Right forelimb (tissue), 1 donor: ENCODE measurements at regions not wholly inside any gene's neighbourhood (a gene's known extent, or its start where the extent isn't known, plus 50 kb on each side); places are given as distances from the start of the nearest gene placed in this dataset.

Experiments
- DNase-seq: peaks from one replicate; pipeline ENCODE4 v3.0.0-alpha.2; 2018

DNA sequence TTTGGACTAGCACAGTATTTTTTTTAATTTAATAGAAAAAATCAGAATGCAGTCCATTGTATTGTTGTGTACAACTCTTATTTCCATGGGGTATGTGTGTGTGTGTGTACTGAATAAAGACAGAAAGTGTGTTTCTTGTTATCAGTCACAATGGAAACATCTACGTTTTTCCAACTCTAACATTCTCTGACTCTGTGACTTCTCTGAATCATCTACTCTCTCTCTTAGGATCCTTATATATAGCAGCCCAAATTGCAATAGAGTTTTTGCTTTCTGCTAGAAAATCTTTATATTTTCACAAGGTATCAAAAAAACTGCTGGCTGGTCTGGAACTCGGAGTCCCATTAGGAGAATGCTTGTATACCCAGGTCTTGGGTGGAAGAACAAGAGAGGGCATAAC lies 138.9 kb upstream of the ARID2 start:
- DNase-seq, result no peak

DNA sequence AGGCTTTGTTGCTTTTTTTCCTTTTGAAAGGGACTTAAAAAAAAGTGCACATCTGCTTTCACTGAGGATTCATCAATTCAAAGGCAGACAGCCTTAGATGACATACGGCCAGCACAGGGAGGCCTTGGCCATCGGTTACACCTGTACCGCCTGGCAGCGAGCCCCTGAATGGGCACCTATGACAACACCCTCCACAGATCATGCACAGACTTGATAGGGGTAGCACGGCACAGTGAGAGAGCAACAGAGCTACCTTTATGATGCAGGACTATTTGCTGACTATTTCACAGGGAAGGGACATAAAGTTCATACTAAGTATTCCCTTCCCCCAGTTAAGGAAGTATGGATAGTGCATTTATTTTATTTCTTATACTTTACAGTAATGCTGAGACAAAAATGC lies 137.9 kb upstream of the ARID2 start:
- no peak for DNase-seq

DNA sequence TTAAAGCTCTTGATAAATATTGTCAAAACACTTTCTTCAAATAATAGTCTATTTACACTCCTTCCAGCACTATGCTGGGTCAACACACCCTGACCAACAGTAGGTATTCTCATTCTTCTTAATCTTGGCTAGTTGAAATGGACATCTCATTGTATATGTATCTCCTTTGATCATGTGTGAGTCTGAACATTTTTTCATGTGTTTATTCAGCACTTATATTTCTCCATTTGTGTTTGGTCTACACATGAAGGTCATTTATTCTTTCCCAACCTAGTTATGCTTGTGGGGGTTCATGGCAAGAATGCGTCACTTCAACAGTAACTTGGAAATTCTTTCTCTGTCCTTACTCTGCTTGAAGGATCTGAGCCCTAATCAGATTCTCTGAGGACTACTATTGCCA lies 133.1 kb upstream of the ARID2 start:
- no peak for DNase-seq

DNA sequence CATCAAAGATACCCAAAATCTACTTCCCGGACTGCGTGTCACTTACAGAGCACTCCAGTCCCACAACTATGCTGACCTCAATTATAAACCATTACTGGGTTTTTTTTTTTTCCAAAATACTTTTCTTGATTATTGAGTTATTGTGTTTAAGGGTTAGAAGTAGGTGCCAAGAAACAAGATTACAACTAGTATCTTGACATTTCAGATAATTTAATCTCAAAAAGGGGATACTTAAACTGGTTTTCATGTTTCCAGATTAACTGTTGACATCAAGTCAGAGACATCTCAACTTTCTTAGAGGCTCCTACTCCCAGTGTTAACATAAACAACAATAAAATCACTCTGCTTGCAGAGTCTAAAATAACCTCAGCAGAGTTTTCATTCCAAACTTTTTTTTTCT lies 131.2 kb upstream of the ARID2 start:
- no peak for DNase-seq

DNA sequence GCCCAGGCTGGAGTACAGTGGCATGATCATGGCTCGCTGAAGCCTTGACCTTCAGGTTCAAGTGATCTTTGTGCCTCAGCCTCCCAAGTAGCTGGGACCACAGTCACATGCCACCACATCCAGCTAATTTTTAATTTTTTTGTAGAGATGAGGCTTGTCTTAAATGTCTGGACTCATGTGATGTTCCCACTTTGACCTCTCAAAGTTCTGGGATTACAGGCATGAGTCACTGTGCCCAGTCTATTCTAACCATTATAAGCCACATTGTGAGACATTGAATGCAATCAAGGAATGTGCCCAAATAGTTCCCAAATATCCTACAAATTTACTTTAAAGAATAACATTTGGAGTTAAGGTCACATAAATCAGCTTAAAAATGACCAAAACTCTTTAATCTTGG lies 130.7 kb upstream of the ARID2 start:
- no peak for DNase-seq

DNA sequence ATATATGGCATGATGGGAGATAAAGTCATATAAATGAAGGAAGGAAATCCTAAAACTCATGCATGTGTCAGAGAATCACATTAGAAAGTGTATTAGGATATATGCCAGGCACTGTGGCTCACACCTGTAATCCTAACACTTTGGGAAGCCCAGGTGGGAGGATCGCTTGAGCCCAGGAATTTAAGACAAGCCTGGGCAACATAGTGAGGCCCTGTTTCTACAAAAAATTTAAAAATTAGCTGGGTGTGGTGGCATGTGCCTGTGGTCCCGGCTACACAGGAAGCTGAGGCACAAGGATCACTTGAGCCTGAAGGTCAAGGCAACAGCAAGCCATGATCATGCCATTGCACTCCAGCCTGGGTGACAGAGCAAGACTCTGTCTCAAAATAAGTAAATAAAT lies 130.3 kb upstream of the ARID2 start:
- DNase-seq, result no peak

DNA sequence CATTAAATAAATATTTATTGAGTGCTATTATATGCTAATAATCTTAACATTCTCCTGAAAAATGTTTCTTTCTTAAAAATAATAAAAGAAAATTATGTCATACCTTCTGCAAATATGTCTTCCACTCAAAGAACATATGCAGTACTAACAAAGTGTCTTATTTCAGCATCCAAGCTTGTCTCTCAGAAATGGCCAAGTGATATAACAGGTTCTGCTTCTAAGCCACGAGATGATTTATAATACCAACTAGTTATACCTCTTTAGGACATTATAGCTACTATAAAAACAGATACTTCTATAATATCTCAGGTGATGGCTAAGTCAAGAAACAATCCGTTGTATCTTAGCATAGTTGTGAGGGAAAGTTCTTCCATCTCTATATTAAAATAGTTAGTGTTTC lies 128.1 kb upstream of the ARID2 start:
- DNase-seq, result no peak

DNA sequence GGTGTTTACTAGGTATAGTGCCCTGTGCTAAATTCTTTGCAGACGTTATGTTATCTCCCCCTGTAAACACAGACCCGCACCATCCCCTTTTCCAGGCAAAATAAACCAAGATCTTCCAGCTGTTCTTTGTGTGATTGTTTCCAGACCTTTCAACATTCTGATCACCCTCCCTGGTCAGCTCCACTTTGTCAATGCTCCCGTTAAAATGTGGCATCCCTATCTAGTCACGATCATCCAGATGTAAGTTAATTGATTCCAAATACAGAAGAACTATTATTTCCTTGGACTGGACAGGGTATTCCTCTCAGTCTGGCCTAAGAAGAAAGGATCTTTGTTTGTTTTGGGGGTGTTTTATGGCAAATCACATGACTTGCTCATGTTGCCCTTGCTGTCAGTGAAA lies 127.6 kb upstream of the ARID2 start:
- no peak for DNase-seq

DNA sequence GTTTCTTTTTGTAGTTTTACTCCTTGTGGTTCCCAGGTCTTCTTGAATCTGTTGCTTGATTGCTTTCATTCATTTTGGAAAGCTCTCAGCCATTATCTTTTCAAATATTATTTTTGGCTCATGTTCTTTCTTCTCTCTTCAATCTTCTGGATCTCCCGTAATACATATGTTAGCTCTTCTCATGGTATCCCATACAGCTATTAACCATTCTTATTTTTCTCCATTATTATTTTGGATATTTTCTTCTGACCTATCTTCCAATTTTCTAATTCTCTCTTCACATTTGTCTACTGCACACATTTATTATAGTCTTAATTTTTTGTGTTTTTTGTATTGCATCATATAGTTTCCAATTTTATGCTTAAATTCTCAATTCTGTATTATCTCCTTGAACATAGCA lies 123.9 kb upstream of the ARID2 start:
- no peak for DNase-seq

DNA sequence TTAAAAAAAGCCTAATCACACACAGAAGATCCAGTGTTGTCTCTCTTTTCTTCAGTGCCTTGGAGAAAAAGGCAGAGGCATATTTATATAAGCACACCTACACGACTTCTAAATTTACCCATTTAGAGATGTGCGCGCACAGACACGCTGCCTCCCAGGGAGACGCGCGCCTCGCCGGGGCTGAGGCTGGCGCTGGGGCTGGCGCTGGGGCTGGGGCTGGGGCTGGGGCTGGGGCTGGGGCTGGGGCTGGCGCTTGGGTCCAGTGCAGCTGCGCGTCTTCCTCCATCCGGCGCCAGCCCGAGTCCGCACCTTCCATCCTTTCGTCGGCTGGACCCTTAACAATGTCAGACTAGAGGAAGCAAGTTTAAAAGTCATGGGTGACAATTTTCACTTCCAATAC lies 118.4 kb upstream of the ARID2 start:
- no peak for DNase-seq

DNA sequence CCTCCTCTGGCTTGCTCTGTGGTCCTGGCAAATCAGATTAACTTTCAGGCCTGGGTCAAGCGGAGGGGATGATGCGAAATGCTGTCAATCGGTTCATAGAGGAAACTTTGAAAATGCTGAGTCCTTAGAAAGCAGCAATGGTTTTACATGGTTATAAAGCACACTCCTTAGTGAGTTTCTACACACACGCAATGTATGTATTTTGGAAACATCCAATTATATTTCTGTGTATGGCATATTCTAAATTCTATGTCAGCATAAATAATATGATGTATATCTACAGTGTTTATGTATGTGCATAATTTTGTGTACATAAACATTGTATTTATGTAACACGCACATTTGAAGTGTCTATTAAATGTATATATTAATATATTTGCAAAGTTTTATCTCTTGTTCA lies 118.0 kb upstream of the ARID2 start:
- no peak for DNase-seq

DNA sequence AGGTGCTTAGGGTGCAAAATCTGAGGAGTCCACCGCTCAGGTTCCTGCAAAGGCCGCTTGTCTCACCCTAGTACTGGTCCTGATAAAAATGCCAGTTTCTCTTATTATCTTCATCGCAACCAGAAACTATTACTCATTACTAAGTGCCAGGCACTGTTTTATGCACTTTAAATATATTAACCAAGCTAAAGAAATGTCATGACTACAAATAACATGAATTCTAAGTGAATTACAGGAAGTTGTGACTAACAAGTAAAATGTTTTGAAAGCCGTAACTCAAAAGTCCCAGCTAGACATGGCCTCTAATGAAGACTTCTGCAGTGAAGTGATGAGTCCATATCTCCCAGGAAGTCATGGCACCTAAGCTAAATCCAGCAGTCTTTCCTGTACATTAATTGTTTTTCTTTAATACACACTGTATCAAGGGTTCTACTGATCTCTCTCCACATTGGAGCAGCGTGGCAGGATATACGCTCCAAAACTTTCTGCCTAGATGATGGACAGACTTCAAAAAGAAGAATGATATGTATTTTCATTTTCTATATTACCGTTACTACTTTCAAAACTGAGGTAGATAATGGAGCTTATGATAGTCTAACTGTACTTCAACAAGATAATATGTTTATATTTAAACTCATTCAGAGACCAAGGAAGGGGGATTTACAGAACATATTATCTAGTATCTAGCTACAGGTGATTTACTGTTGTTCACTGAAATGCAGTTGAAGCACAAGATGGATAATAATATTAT lies 117.3 kb upstream of the ARID2 start:
- no peak for DNase-seq

DNA sequence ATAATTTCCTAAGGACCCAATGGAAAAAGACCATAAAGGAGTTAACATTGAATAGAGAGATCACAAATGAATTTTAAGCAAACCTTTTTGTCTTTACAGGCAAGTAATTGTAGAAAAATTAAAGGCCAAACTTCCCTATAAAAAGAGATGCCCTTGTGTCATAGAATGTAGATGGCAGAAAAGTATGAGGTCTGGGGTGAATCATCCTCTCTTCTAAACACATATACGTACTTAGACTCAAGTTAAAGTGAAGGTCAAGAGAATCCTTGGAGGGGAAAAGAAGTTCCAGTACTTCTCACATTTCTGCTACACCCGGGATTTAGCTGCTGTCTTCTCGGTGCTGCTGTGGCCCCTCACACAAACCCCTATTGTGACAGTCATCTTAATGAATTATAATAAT lies 116.2 kb upstream of the ARID2 start:
- DNase-seq, result no peak

DNA sequence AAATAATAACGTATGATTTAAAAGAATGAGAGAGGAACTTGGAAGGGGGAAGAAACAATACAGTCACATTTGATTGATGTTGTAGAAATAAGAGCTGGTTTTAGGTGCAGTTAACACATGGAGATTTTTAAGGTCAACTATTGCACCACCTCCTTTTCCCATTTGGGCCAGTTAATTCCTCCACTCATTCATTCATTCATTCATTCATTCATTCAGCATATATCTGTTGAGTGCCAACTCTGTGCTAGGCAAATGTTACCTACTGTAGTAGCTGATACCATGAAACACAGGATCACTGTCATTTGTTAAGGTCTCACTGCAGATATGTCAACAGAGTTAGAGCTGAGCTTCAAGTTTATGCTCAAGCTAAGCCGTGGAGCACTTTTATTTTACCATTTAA lies 115.7 kb upstream of the ARID2 start:
- no peak for DNase-seq

DNA sequence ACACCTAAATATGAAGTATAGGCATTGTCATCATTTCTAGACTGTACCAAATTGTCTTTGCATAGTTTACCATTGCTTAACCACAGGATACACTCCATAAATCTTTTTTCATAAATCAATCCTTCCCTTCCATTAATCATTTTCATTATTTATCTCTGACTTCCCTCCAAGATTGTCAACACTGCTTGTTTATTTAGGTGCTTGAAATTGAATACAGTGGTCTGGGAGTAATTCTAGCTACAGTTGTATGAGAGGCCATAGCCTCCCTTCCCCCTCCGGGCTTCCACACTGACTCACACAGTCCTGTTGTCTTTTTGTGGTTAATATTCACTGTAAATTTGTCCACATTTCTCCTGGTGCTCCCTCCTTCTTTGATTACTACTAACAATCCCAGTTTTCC lies 114.2 kb upstream of the ARID2 start:
- DNase-seq, result no peak

DNA sequence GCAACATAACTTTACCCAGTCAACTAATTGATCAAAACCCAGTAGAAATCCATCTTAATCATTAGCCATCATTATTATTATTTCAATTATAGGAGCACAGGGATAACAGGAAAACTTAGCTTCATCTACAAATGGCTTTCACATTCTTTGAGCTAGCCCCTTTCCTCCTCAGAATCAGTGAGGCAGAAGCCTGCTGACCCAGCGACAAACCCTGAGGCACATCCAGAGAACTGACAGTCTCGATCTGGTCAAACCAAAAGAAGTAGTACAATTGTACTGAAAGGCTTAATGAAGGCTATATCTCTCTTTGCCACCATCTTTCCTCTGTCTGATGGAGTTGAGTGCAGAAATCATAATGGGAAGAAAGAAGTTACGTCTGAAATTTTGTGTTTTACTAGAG lies 109.8 kb upstream of the ARID2 start:
- no peak for DNase-seq

DNA sequence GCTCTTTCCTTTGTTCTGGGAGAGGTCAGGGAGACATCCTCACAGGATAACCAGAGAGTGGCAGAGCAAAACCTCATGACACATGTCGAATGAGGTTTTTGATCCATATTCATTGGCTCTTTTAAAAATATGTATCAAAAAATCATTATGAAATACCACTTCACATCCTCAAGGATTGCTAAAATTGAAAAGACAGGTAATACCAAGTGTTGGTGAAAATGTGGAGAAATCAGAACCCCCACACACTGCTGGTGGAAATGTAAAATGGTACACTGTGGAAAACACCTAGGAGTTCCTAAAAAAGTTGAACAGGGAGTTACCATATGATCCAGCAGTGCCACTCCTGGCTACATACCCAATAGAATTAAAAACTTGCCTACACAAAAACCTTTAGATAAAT lies 107.8 kb upstream of the ARID2 start:
- DNase-seq, result no peak

DNA sequence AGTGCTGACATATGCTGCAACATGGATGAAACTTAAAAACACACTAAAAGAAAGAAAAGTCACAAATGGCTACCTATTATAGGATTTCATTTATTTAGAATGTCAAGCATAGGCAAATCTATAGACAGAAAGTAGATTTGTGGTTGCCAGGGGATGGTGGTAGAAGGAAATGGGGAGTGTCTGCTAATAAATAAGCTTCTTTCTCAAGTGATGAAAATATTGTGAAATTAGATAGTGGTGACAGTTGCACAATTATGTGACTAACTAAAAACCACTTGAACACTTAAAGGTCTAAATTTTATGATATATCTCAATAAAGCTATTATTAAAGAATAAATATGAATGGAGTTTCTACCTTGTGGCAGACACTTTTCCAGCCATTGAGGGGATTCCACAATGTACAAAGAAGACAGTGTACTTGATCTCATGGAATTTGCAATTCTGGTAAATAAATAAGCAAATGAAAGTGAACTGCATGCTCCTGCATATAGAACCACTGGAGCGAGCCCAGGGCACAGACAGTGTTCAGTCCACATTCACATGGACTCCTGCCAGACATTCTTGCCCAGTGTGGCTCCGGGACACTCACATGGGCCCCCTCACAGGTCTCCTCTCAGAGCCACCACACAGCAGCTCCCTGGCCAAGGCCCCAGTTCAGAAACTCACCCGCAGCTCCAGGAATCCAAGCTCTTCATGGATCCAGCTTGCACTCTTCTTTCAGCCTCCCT lies 107.1 kb upstream of the ARID2 start:
- DNase-seq, result no peak

DNA sequence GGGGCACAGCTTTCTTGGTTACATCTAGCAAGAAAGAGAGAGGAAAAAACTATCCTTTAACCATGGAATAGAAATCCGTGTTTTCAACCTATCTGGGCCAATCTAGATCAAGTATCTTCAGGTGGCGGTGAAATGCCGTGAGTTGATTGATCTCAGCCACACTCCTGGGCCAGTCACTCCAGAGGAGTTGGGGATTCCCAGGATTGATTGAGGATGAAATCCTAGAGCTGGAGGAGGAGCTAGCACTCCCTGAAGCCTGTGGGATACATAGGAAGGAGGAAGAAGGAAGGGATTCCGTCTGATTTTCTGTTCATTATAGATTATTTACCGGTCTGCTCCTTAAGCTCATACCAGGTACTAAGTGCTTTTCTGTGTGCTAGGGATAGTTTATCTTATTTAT lies 106.3 kb upstream of the ARID2 start:
- DNase-seq, result no peak

DNA sequence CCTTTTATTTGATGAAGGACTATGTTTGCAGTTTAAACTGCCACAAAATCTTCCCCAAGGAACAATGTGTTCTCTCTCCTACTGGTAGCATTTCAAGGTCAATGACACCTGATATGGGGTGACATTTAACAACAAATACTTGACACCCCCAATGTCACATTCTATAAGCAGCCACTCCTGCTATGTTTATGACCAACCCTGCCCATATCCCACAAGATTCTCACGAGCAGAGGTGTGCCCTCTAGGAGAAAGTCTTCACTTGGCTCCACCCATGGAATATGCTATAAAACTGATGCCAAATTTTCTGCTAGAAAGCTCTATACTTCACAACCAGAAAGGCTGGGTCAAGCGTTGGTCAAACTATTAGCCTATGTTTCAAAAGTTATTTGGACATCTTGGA lies 105.6 kb upstream of the ARID2 start:
- no peak for DNase-seq

DNA sequence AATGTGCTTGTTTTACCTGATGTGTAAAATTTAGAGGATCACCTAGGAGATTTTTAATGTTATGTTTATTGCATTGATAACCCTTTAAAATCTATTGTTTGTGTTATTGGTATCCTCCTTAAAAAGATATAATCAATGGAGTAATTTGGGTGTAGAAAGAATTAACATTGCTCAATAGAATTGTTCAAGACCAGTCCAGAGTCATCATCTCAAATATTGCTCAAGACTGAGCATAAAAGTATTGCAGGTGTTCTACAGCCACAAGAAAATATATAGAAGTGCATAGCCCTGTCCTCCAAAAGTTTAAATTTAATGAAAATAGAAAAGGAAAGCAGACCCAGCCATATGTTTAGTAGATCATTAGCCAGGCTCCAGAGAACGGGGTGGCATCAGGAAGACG lies 102.5 kb upstream of the ARID2 start:
- no peak for DNase-seq

DNA sequence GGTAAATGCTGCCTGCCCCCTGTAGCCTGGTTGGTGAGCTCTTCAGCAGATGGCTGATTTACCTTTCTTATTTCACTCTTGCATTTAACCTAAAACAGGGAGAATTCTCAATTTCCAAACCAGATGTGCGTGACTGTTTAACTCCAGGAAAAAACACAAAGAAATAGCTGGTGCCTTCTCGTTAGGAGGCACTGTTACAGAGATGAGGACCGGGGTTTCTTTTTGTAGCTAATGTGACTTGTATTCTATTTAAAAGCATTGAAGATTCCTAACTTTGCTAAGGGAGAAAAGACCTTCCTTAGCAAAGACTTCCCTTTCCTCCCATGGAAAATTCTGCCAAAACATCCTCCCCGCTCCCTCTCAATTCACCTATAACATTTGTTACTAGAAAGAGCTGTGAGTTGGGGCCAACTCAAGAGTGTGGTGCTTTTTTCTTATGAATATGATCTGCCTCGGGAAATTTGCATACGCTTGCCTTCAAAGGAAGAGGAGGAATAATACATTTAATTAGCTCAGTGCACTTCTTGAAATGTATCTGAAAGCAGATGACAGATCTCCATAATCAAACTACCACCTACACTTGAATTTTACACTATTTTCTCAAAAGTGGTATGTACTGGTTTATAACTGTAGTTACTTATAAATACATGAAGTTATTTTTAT lies 102.0 kb upstream of the ARID2 start:
- no peak for DNase-seq

DNA sequence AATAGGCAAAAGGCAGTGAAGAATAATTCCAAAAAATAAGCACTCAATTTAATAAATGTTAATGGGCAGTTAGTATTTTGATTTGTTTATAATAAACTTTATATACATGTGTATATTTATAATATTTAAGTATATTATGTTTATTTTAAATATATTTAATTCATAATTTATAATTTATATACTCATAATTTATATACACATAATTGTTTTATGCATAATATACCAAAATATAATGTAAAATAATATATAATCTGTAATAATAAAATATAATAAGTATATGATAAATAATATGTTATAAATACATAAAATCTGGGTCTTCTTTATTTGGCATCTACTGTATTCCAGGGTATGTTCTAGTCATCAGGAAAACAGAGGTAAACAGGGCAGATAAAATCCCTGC lies 100.2 kb upstream of the ARID2 start:
- no peak for DNase-seq

DNA sequence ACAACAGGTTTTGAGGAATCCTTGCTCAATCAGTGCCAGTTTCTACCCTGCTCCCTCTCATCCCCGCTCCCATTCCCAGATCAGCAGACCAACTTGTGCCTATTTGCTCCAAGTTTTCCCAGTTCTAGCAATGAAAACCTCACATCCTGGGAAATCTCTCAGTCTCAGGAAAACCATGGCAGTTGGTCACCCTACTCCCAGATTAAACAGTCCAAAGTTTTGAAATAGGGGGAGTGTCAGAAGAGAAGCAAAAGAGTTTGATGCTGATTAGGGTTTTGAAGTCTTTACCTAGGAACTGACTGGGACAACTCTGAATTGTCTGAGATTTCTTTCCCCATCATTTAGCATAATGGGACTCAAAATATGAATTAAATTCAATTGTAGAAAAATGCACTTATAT lies 95.8 kb upstream of the ARID2 start:
- no peak for DNase-seq
